PC-9 (cell line): ENCODE measurements at regions not wholly inside any gene's neighbourhood (a gene's known extent, or its start where the extent isn't known, plus 50 kb on each side); places are given as distances from the start of the nearest gene placed in this dataset.

Experiments used
- EZH2 ChIP-seq: fragments of 200-600 bp; sonication (generic); IDR thresholded peaks from 2 replicates; pipeline ENCODE4 v1.8.0; 2017; ENCODE audit warnings: antibody characterized with exemption, low read depth
- TF ChIP-seq, protein P1 (sequence below): fragments of 200-600 bp; sonication (generic); conservative IDR thresholded peaks from 2 replicates; pipeline ENCODE4 v1.6.1; 2017; ENCODE audit warnings: mixed run types, antibody characterized with exemption, mild to moderate bottlenecking, moderate library complexity

- TF ChIP-seq, protein P1, sequence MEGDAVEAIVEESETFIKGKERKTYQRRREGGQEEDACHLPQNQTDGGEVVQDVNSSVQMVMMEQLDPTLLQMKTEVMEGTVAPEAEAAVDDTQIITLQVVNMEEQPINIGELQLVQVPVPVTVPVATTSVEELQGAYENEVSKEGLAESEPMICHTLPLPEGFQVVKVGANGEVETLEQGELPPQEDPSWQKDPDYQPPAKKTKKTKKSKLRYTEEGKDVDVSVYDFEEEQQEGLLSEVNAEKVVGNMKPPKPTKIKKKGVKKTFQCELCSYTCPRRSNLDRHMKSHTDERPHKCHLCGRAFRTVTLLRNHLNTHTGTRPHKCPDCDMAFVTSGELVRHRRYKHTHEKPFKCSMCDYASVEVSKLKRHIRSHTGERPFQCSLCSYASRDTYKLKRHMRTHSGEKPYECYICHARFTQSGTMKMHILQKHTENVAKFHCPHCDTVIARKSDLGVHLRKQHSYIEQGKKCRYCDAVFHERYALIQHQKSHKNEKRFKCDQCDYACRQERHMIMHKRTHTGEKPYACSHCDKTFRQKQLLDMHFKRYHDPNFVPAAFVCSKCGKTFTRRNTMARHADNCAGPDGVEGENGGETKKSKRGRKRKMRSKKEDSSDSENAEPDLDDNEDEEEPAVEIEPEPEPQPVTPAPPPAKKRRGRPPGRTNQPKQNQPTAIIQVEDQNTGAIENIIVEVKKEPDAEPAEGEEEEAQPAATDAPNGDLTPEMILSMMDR = no peak
- no peak for TF ChIP-seq EZH2
These were observed 51.7 kb upstream of the MYO10 start for GRCh38 chr5:16987776-16988175.
